ENCODE measurements at regions not wholly inside any gene's neighbourhood (a gene's known extent, or its start where the extent isn't known, plus 50 kb on each side); places are given as distances from the start of the nearest gene placed in this dataset.

GRCh38 chr10:71070741-71071140, 141.6 kb upstream of the UNC5B start:
- no peak for TF ChIP-seq CTCF (IDR thresholded peaks at IDR 0.05)

- TF ChIP-seq CTCF (IDR thresholded peaks at IDR 0.05), result no peak
Measured at GRCh38 chr10:71072131-71072822, 140.1 kb upstream of the UNC5B start.

- no peak for TF ChIP-seq CTCF (IDR thresholded peaks at IDR 0.05)
Measured at GRCh38 chr10:71072823-71073210, 139.6 kb upstream of the UNC5B start.

GRCh38 chr10:71073451-71074175, 138.8 kb upstream of the UNC5B start:
- no peak for TF ChIP-seq CTCF (IDR thresholded peaks at IDR 0.05)

- TF ChIP-seq CTCF (IDR thresholded peaks at IDR 0.05), result no peak
Measured at GRCh38 chr10:71074176-71074755, 138.1 kb upstream of the UNC5B start.

GRCh38 chr10:71075086-71075758, 137.1 kb upstream of the UNC5B start:
- TF ChIP-seq CTCF (IDR thresholded peaks at IDR 0.05), result no peak

GRCh38 chr10:71075759-71076472, 136.5 kb upstream of the UNC5B start:
- no peak for TF ChIP-seq CTCF (IDR thresholded peaks at IDR 0.05)
